ENCODE measurements at regions not wholly inside any gene's neighbourhood (a gene's known extent, or its start where the extent isn't known, plus 50 kb on each side); places are given as distances from the start of the nearest gene placed in this dataset.
"Not testable (repeated sequence)": the region's sequence is repeated elsewhere in the genome, so short reads cannot be mapped to it uniquely, and the experiment has no call there.

- DNase-seq (ENCODE audit: low spot score): not testable (repeated sequence)
These were observed 139.2 kb upstream of the ERV3-1 start for GRCh38 chr7:65145710-65146109.

GRCh38 chr7:65145008-65145407 is 138.5 kb upstream of the ERV3-1 start:
- not testable (repeated sequence) for DNase-seq (ENCODE audit: low spot score)

- not testable (repeated sequence) for DNase-seq (ENCODE audit: low spot score)
These were observed 138.1 kb upstream of the ERV3-1 start for GRCh38 chr7:65144557-65144956.

GRCh38 chr7:65144119-65144518 is 137.6 kb upstream of the ERV3-1 start:
- DNase-seq (ENCODE audit: low spot score): not testable (repeated sequence)

- DNase-seq (ENCODE audit: low spot score): not testable (repeated sequence)
These were observed 135.4 kb upstream of the ERV3-1 start for GRCh38 chr7:65141894-65142293.

- DNase-seq (ENCODE audit: low spot score): not testable (repeated sequence)
These were observed 134.9 kb upstream of the ERV3-1 start for GRCh38 chr7:65141405-65141778.

GRCh38 chr7:65140543-65141404 is 134.3 kb upstream of the ERV3-1 start:
- not testable (repeated sequence) for DNase-seq (ENCODE audit: low spot score)

GRCh38 chr7:65136850-65137249 is 130.4 kb upstream of the ERV3-1 start:
- not testable (repeated sequence) for DNase-seq (ENCODE audit: low spot score)

GRCh38 chr7:65133087-65133486 is 126.6 kb upstream of the ERV3-1 start:
- DNase-seq (ENCODE audit: low spot score): not testable (repeated sequence)

- not testable (repeated sequence) for DNase-seq (ENCODE audit: low spot score)
These were observed 125.8 kb upstream of the ERV3-1 start for GRCh38 chr7:65132256-65132655.

- not testable (repeated sequence) for DNase-seq (ENCODE audit: low spot score)
These were observed 120.9 kb upstream of the ERV3-1 start for GRCh38 chr7:65127364-65127763.

- not testable (repeated sequence) for DNase-seq (ENCODE audit: low spot score)
These were observed 118.1 kb upstream of the ERV3-1 start for GRCh38 chr7:65124600-65124999.

GRCh38 chr7:65105650-65106203 is 99.2 kb upstream of the ERV3-1 start:
- not testable (repeated sequence) for DNase-seq (ENCODE audit: low spot score)

- DNase-seq (ENCODE audit: low spot score): not testable (repeated sequence)
These were observed 94.0 kb upstream of the ERV3-1 start for GRCh38 chr7:65100499-65100898.

GRCh38 chr7:65081669-65082055 is 75.2 kb upstream of the ERV3-1 start:
- not testable (repeated sequence) for DNase-seq (ENCODE audit: low spot score)

- DNase-seq (ENCODE audit: low spot score): peak; percentile 90
These were observed 74.5 kb upstream of the ERV3-1 start for GRCh38 chr7:65080799-65081668.

GRCh38 chr7:65074959-65075358 is 68.5 kb upstream of the ERV3-1 start:
- DNase-seq (ENCODE audit: low spot score): not testable (repeated sequence)

- not testable (repeated sequence) for DNase-seq (ENCODE audit: low spot score)
These were observed 66.7 kb upstream of the ERV3-1 start for GRCh38 chr7:65073160-65073559.

- not testable (repeated sequence) for DNase-seq (ENCODE audit: low spot score)
These were observed 65.5 kb upstream of the ERV3-1 start for GRCh38 chr7:65071854-65072431.

GRCh38 chr7:65069476-65069875 is 63.0 kb upstream of the ERV3-1 start:
- not testable (repeated sequence) for DNase-seq (ENCODE audit: low spot score)

- not testable (repeated sequence) for DNase-seq (ENCODE audit: low spot score)
These were observed 56.1 kb upstream of the ERV3-1 start for GRCh38 chr7:65062566-65062965.

GRCh38 chr7:65059247-65059646 is 52.8 kb upstream of the ERV3-1 start:
- not testable (repeated sequence) for DNase-seq (ENCODE audit: low spot score)
